H1 (cell line): ENCODE measurements at regions not wholly inside any gene's neighbourhood (a gene's known extent, or its start where the extent isn't known, plus 50 kb on each side); places are given as distances from the start of the nearest gene placed in this dataset.

Experiments used
- BRCA1 ChIP-seq: IDR thresholded peaks from 2 replicates; pipeline ENCODE4 v1.6.1; 2012; ENCODE audit warnings: low read depth, low read length, improper control_type of control experiment
- SP4 ChIP-seq: IDR thresholded peaks from 2 replicates; pipeline ENCODE4 v1.6.1; 2012; ENCODE audit warnings: low read length, inconsistent platforms
- USF2 ChIP-seq: IDR thresholded peaks from 2 replicates; pipeline ENCODE4 v1.6.1; 2011; ENCODE audit warnings: low read length, improper control_type of control experiment

DNA sequence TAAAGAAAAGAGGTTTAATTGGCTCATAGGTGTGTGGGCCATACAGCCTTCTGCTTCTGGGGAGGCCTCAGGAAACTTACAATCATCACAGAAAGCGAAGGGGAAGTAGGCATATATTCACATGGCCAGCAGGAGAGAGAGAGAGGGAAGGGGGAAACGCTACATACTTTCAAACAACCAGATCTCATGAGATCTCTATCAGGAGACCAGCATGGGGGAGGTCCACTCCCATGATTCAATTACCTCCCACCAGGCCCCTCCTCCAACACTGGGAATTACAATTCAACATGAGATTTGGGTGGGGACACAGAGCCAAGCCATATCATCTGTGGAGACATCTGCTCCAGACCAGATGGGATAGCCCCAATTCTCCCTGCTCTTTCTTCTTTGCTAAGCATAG lies 866.0 kb downstream of the BRD1 start (continued):
- TF ChIP-seq SP4 (no peak), USF2 (no peak), BRCA1 (no peak)
- TF ChIP-seq, all 59 proteins: peak for 0
